PC-9 (cell line): ENCODE measurements at regions not wholly inside any gene's neighbourhood (a gene's known extent, or its start where the extent isn't known, plus 50 kb on each side); places are given as distances from the start of the nearest gene placed in this dataset.

Source experiments
- CTCF ChIP-seq: fragments of 200-600 bp; sonication (generic); conservative IDR thresholded peaks from 2 replicates; pipeline ENCODE4 v1.6.1; 2017; ENCODE audit warnings: mixed run types, antibody characterized with exemption, mild to moderate bottlenecking, moderate library complexity
- EZH2 ChIP-seq: fragments of 200-600 bp; sonication (generic); IDR thresholded peaks from 2 replicates; pipeline ENCODE4 v1.8.0; 2017; ENCODE audit warnings: antibody characterized with exemption, low read depth

GRCh38 chr5:113825176-113825575 lies 311.7 kb downstream of the YTHDC2 start:
- TF ChIP-seq CTCF (no peak), EZH2 (no peak)
